ENCODE measurements at regions not wholly inside any gene's neighbourhood (a gene's known extent, or its start where the extent isn't known, plus 50 kb on each side); places are given as distances from the start of the nearest gene placed in this dataset.

DNA sequence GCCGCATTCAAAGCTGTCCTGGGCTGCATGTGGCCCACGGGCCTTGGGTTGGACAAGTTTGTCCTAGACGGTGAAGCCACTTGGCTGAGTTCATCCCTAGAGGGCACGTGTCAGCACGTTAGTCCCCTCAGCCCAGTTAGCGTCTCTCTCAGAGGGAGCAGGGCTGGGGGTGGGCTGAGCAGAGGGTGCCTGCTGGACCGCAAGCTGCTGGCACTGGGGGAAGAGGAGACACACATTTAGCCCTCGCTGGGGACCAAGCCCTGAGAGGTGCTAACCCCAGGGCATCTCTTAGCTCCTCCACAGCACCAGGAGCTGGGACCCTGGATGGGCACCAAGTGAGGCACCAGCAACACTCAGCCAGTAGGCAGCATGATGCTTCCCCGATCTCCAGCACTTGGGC lies 107.0 kb downstream of the SHANK2 start:
- in situ Hi-C loops (cut with HindIII; ENCODE audit: low sequenced_read_pairs) = no loop called here
- no peak for DNase-seq (ENCODE audit: low read depth)
- TF ChIP-seq, protein P1, sequence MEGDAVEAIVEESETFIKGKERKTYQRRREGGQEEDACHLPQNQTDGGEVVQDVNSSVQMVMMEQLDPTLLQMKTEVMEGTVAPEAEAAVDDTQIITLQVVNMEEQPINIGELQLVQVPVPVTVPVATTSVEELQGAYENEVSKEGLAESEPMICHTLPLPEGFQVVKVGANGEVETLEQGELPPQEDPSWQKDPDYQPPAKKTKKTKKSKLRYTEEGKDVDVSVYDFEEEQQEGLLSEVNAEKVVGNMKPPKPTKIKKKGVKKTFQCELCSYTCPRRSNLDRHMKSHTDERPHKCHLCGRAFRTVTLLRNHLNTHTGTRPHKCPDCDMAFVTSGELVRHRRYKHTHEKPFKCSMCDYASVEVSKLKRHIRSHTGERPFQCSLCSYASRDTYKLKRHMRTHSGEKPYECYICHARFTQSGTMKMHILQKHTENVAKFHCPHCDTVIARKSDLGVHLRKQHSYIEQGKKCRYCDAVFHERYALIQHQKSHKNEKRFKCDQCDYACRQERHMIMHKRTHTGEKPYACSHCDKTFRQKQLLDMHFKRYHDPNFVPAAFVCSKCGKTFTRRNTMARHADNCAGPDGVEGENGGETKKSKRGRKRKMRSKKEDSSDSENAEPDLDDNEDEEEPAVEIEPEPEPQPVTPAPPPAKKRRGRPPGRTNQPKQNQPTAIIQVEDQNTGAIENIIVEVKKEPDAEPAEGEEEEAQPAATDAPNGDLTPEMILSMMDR (IDR thresholded peaks at IDR 0.05; ENCODE audit: low read depth, low read length, missing control alignments) = no peak

DNA sequence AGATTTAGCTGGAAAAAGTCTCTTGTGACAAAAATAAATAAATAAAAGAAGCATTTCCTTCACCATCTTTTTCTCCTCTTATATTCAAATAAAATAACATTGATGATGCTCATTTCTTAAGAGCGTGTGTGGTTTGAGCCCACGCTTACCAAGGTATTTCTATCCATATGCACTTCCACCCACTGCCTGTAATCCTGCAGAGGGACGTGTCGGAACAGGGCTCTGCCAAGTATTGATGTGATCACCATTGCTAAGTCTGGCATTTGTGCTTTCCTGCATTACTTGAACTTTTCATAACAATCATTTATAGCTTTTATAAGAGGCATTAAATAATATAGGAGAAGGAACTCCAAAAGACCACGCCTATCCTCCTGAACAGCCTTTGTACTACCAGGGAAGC lies 107.6 kb downstream of the SHANK2 start:
- DNase-seq (ENCODE audit: low read depth) = no peak
- TF ChIP-seq, protein P1 (IDR thresholded peaks at IDR 0.05; ENCODE audit: low read depth, low read length, missing control alignments) = no peak
- no peak overlapping the region for H3K4me3 ChIP-seq (ENCODE audit: low read depth, low read length)
- in situ Hi-C loops (cut with HindIII; ENCODE audit: low sequenced_read_pairs) = no loop called here

More for the DNA sequence above, 107.0 kb downstream of the SHANK2 start:
- H3K4me3 ChIP-seq (ENCODE audit: low read depth, low read length) = no peak overlapping the region

DNA sequence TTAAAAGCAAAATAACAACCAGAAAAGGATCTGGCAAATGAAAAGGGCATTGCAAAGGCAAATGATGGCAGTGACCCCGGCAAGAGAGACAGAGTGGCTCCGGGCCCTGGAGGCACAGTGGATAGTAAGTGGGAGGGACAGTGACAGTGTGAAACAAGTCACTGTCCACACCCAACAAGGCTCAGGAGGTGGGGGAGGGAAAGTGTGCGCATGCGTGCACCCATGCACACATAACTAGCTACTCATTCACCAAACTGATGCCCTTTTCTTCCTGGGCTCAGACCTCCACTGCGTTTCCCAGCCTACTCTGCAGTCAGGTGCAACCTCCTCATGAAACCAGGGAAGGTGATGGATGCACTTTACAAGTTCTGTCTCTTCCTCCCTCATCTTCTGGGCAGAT lies 108.4 kb downstream of the SHANK2 start:
- no peak for DNase-seq (ENCODE audit: low read depth)
- H3K4me3 ChIP-seq (ENCODE audit: low read depth, low read length) = no peak overlapping the region
- TF ChIP-seq, protein P1 (IDR thresholded peaks at IDR 0.05; ENCODE audit: low read depth, low read length, missing control alignments) = no peak
- in situ Hi-C loops (cut with HindIII; ENCODE audit: low sequenced_read_pairs) = no loop called here

DNA sequence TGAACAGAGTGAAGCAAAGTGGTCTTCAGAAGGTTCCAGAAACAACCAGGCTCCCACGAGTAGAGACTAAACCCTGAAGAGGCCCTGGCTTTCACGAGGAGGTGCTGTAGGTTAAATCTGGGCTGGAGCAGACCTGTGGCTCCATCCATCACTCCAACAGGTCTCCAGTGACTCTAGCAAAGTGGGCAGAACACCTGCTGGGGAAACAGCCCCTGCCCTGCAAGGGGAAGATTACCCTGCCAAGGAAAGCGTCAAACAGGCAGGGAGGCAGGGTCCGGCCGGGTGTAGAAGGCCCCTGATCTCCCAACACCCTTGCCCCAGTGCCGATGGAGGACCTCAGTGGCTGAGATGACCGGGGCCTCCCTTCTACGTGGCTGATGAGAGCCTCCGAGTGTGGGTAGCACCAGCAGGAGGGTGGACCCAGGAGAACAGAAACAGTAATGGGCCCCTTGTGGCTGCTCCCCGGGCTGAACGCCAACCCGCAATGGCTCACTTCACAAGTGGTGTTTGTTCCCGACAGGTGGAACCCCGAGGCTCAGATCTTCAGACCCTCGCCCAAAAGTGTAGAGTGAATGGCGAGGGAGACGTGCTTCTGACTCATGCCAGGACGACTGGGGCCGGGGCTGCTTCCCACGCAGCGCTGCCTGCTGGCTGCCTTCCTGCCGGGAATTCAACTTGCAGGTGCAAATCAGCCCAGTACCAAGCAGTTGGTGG lies 112.0 kb downstream of the SHANK2 start:
- no peak for DNase-seq (ENCODE audit: low read depth)

DNA sequence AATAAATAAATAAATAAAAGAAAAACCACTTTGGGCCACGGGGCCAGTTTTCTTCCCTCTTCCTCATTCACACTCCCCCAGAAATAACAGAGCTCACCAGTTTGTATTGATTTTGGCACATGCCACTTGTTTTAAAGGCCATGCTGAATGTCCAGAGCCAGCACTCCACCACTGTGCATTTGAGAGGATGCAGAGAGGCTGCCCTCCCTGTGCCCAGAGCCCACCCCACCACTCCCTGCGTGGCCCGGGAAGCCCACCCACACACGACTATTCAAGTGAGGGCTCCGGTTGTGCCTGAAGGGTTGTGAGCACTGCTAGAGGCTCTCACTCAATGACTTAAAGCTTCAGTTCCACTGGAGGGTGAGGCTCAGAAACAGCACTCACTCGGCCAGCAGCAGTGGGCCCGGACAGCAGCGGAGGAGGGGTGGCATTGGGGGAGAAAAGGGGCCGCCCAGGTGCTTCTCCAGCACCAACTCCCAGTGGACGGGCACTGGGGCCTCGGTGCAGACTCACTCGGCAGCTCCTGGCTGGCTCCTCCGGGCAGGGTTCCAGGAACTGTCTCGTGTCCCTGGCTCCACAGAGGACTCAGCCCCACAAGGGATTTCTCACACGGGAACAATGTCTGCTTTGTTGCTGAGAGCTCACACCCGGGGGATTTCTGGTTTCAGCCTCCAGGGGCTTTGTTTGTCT lies 112.7 kb downstream of the SHANK2 start:
- no peak for DNase-seq (ENCODE audit: low read depth)
- TF ChIP-seq, protein P1 (IDR thresholded peaks at IDR 0.05; ENCODE audit: low read depth, low read length, missing control alignments) = no peak
- in situ Hi-C loops (cut with HindIII; ENCODE audit: low sequenced_read_pairs) = no loop called here
- H3K4me3 ChIP-seq (ENCODE audit: low read depth, low read length) = no peak overlapping the region

More for the DNA sequence above, 112.0 kb downstream of the SHANK2 start:
- TF ChIP-seq, protein P1 (IDR thresholded peaks at IDR 0.05; ENCODE audit: low read depth, low read length, missing control alignments) = no peak
- in situ Hi-C loops (cut with HindIII; ENCODE audit: low sequenced_read_pairs) = no loop called here
- H3K4me3 ChIP-seq (ENCODE audit: low read depth, low read length) = no peak overlapping the region

DNA sequence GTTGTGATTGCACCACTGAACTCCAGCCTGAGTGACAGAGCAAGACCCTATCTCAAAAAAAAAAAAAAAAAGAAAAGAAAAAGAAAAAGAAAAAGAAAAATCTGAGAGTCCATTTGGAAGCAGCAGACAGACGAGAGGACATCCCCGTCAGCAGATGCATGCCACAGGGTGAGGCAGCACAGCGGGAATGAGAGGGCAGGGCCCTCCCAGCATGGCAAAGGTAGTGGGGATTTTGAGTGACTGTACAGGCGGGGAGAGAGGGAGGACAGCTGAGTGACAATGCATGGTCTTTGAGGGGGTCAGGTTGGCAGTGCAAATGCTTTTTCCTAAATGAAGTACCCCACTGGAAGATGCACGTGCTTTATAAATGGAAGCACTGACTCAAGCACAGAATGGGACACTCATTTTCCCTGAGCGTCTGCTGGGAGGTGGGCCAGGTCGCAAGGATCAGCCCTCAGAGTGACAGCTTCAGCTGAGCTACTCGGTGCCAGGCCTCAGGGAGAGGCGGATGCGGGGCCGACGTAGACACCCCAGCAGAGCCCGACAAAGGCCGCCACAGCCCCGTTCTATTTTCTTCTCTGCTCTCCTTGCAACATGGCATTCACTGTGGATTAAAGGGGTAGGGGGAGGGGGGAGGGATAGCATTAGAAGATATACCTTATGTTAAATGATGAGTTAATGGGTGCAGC lies 113.5 kb downstream of the SHANK2 start:
- no peak overlapping the region for H3K4me3 ChIP-seq (ENCODE audit: low read depth, low read length)
- no peak for DNase-seq (ENCODE audit: low read depth)
- TF ChIP-seq, protein P1 (IDR thresholded peaks at IDR 0.05; ENCODE audit: low read depth, low read length, missing control alignments) = no peak
- in situ Hi-C loops (cut with HindIII; ENCODE audit: low sequenced_read_pairs) = no loop called here
